Endodermal cell (in vitro differentiated cells): ENCODE measurements at regions not wholly inside any gene's neighbourhood (a gene's known extent, or its start where the extent isn't known, plus 50 kb on each side); places are given as distances from the start of the nearest gene placed in this dataset.

Experiments used
- DNase-seq: peaks from one replicate; pipeline ENCODE4 v3.0.0-alpha.2; 2017
- H3K27ac ChIP-seq: 2 replicates; pipeline ENCODE4 v1.5.1; 2013; ENCODE audit warnings: mild to moderate bottlenecking, low read depth, low read length, moderate library complexity
- H3K27me3 ChIP-seq: 2 replicates; pipeline ENCODE4 v1.6.1; 2013; ENCODE audit warnings: mild to moderate bottlenecking, low read length, moderate library complexity; ENCODE audit not compliant: insufficient read depth, control insufficient read depth, poor library complexity, severe bottlenecking
- H3K36me3 ChIP-seq: 2 replicates; pipeline ENCODE4 v1.7.0; 2013; ENCODE audit warnings: mild to moderate bottlenecking, low read length, moderate library complexity; ENCODE audit not compliant: control insufficient read depth, insufficient read depth
- H3K4me1 ChIP-seq: one replicate; pipeline ENCODE4 v1.7.0; 2013; ENCODE audit warnings: low read length; ENCODE audit not compliant: control insufficient read depth, insufficient read depth
- H3K4me3 ChIP-seq: 2 replicates; pipeline ENCODE4 v1.5.1; 2013; ENCODE audit warnings: mild to moderate bottlenecking, low read length, moderate library complexity
- H3K9ac ChIP-seq: 2 replicates; pipeline ENCODE4 v1.6.1; 2013; ENCODE audit warnings: mild to moderate bottlenecking, low read length, moderate library complexity; ENCODE audit not compliant: poor library complexity, severe bottlenecking; ENCODE audit errors: extremely low read depth
- H3K9me3 ChIP-seq: 2 replicates; pipeline ENCODE4 v1.6.1; 2013; ENCODE audit warnings: mild to moderate bottlenecking, low read length, moderate library complexity; ENCODE audit not compliant: control insufficient read depth
- H3K27ac Mint-ChIP-seq: 2 replicates; pipeline ENCODE4 v1.8.0; 2020; ENCODE audit warnings: mixed read lengths
- H3K27me3 Mint-ChIP-seq: 2 replicates; pipeline ENCODE4 v1.8.0; 2021; ENCODE audit warnings: mild to moderate bottlenecking, mixed read lengths; ENCODE audit not compliant: insufficient read depth
- H3K36me3 Mint-ChIP-seq: 2 replicates; pipeline ENCODE4 v1.8.0; 2020; ENCODE audit warnings: low read depth, mixed read lengths
- H3K4me1 Mint-ChIP-seq: 2 replicates; pipeline ENCODE4 v1.8.0; 2020; ENCODE audit warnings: mixed read lengths
- H3K4me3 Mint-ChIP-seq: 2 replicates; pipeline ENCODE4 v1.8.0; 2020; ENCODE audit warnings: mild to moderate bottlenecking, moderate library complexity, mixed read lengths
- H3K9me3 Mint-ChIP-seq: 2 replicates; pipeline ENCODE4 v1.8.0; 2020; ENCODE audit warnings: mild to moderate bottlenecking, mixed read lengths
- WGBS, 2 experiments: methylation state at CpG; one replicate each; pipeline versions ENCODE4 v1.1.5 to v1.1.7; 2013; ENCODE audit warnings: missing lambda C conversion rate in 2 of 2, mixed read lengths in 1 of 2; ENCODE audit not compliant: insufficient coverage in 1 of 2, insufficient read length in 1 of 2; 5-methylcytosine and 5-hydroxymethylcytosine counted together
- TF ChIP-seq, protein P1 (sequence below): fragments of 200-600 bp; sonication (generic); conservative IDR thresholded peaks from 2 replicates; pipeline ENCODE4 v1.5.0; 2021; ENCODE audit warnings: antibody characterized with exemption, mild to moderate bottlenecking

DNA sequence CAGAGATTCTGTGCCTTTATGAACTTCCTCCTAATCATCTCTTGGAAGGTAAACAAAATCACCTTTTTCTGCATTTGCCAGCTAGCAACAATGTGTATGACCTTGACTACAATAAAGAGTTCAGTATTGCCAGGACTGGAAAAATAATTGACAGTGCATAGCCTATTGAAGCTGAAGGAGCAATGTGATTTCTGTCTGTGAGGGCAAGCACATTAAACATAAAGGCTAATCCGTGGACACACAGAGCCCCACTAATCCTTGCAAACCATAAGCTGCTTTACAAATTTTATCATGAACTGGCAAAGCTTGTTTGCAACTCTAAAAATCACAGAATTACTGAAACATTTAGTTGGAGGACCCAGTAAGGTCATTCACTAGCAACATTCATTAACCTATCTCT, 563.8 kb downstream of the PYDC2 start:
- H3K27ac Mint-ChIP-seq, result peak overlapping the region; percentile 79
- 67 to 72% methylated on average over 1 of the region's 1 CpG for WGBS, 2 experiments

DNA sequence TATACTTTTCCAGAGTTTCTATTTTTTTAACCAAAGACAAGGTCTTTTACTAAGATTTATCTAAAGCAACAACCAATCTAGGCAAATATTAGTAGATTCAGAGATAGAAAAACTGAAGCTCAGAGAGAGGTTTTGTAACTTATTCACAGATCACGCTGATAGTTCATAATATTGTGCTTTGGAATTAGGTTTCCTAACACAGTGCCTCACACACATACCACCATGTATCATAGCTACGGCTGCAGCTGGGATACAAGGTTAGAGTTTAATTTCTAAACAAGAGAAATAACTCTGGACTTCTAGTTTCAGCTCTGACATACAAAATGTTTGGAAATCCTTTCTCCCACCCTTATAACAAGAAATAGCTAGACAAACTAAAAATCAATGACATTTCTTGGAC, 565.7 kb downstream of the PYDC2 start:
- Histone ChIP-seq H3K27ac (no peak overlapping the region), H3K9ac (no peak overlapping the region), H3K36me3 (no peaks in the 10 kb centered on the region), H3K27me3 (no peaks in the 10 kb centered on the region), H3K4me3 (no peak overlapping the region), H3K9me3 (no peaks in the 10 kb centered on the region), H3K4me1 (peaks cover 5% of the 10 kb centered on the region)
- Mint-ChIP-seq H3K27me3 (no peaks in the 10 kb centered on the region), H3K4me1 (peaks cover 15% of the 10 kb centered on the region), H3K9me3 (peaks cover 1% of the 10 kb centered on the region), H3K27ac (no peak overlapping the region), H3K4me3 (no peak overlapping the region), H3K36me3 (no peaks in the 10 kb centered on the region)
- 92% methylated on average over 2 of the region's 2 CpGs; no CpG with 5 or more reads in 1 of the 2 experiments for WGBS, 2 experiments
- DNase-seq, result no peak
- TF ChIP-seq, protein P1, sequence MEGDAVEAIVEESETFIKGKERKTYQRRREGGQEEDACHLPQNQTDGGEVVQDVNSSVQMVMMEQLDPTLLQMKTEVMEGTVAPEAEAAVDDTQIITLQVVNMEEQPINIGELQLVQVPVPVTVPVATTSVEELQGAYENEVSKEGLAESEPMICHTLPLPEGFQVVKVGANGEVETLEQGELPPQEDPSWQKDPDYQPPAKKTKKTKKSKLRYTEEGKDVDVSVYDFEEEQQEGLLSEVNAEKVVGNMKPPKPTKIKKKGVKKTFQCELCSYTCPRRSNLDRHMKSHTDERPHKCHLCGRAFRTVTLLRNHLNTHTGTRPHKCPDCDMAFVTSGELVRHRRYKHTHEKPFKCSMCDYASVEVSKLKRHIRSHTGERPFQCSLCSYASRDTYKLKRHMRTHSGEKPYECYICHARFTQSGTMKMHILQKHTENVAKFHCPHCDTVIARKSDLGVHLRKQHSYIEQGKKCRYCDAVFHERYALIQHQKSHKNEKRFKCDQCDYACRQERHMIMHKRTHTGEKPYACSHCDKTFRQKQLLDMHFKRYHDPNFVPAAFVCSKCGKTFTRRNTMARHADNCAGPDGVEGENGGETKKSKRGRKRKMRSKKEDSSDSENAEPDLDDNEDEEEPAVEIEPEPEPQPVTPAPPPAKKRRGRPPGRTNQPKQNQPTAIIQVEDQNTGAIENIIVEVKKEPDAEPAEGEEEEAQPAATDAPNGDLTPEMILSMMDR, result no peak

More for the DNA sequence above, 563.8 kb downstream of the PYDC2 start:
- Mint-ChIP-seq H3K9me3 (peaks cover under 1% of the 10 kb centered on the region), H3K4me3 (no peak overlapping the region), H3K4me1 (peaks cover 13% of the 10 kb centered on the region), H3K36me3 (no peaks in the 10 kb centered on the region), H3K27me3 (no peaks in the 10 kb centered on the region)
- no peaks in the 10 kb centered on the region for H3K36me3 ChIP-seq
- DNase-seq, result no peak
- H3K27ac ChIP-seq, result no peak overlapping the region
- H3K9ac ChIP-seq, result no peak overlapping the region
- no peak overlapping the region for H3K4me3 ChIP-seq
- no peaks in the 10 kb centered on the region for H3K27me3 ChIP-seq
- H3K4me1 ChIP-seq, result peaks cover 5% of the 10 kb centered on the region
- H3K9me3 ChIP-seq, result peaks cover 1% of the 10 kb centered on the region
- TF ChIP-seq, protein P1, result no peak

DNA sequence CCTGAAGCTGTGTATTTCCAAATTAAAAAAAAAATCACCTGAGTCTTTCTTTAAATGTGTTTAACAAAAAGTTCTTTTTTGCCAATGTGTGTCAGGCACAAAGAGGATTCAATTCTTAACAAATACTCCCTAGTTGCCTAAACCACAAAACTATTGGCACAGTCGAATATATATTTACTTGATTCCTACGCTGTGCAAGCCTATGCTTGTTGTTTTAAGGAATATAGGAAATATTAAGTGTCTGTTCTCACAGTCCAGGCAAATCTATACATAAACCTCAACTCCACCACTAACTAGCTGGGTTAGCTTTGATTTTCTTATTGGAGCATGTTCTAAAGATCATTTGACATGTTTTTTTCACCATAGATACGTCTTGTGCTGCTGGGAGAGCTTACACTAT, 571.0 kb downstream of the PYDC2 start:
- Mint-ChIP-seq H3K4me3 (no peak overlapping the region), H3K9me3 (peaks cover 1% of the 10 kb centered on the region), H3K36me3 (no peaks in the 10 kb centered on the region), H3K4me1 (peaks cover 2% of the 10 kb centered on the region), H3K27ac (no peak overlapping the region), H3K27me3 (no peaks in the 10 kb centered on the region)
- TF ChIP-seq, protein P1, result no peak
- no peak overlapping the region for H3K4me3 ChIP-seq
- no peaks in the 10 kb centered on the region for H3K27me3 ChIP-seq
- H3K4me1 ChIP-seq, result no peaks in the 10 kb centered on the region
- H3K27ac ChIP-seq, result no peak overlapping the region
- H3K9me3 ChIP-seq, result no peaks in the 10 kb centered on the region
- DNase-seq, result no peak
- whole genome bisulfite sequencing, 2 experiments, result 98 to 100% methylated on average over 1 to 2 of the region's 3 CpGs
- no peak overlapping the region for H3K9ac ChIP-seq
- H3K36me3 ChIP-seq, result no peaks in the 10 kb centered on the region
